DND-41 (cell line): ENCODE measurements at regions not wholly inside any gene's neighbourhood (a gene's known extent, or its start where the extent isn't known, plus 50 kb on each side); places are given as distances from the start of the nearest gene placed in this dataset.

Experiments
- ATAC-seq: fragments of 200-7000 bp; cut with Tn5 transposase; 3 replicates; pipeline ENCODE4 v1.9.1; 2021; ENCODE audit warnings: low read depth; ENCODE audit not compliant: insufficient read depth
- DNase-seq: peaks from one replicate; pipeline ENCODE4 v3.0.0-alpha.2; 2020
- H2AFZ ChIP-seq: 2 replicates; pipeline ENCODE4 v1.6.0; 2012; ENCODE audit warnings: low read depth, low read length
- H3K27ac ChIP-seq: 2 replicates; pipeline ENCODE4 v1.5.1; 2012; ENCODE audit warnings: low read length, inconsistent platforms
- H3K27me3 ChIP-seq: fragments of 200-600 bp; sonication (generic); 2 replicates; pipeline ENCODE4 v1.6.0; 2012; ENCODE audit warnings: low read length, mild to moderate bottlenecking, inconsistent platforms; ENCODE audit not compliant: insufficient read depth, poor library complexity
- H3K36me3 ChIP-seq: 2 replicates; pipeline ENCODE4 v1.5.1; 2012; ENCODE audit warnings: low read length, inconsistent platforms; ENCODE audit not compliant: insufficient read depth
- H3K4me1 ChIP-seq: 2 replicates; pipeline ENCODE4 v1.5.1; 2012; ENCODE audit warnings: mild to moderate bottlenecking, low read length; ENCODE audit not compliant: insufficient read depth
- H3K4me2 ChIP-seq: 2 replicates; pipeline ENCODE4 v1.6.0; 2012; ENCODE audit warnings: mild to moderate bottlenecking, moderate library complexity, low read length, inconsistent platforms; ENCODE audit not compliant: insufficient read depth
- H3K4me3 ChIP-seq, 2 experiments: fragments of 200-600 bp in 1 of 2; shearing (Covaris generic) in 1 of 2; 2 replicates each; pipeline ENCODE4 v1.5.1; 2012 to 2016; ENCODE audit warnings: inconsistent platforms in 2 of 2, low read length in 2 of 2, mild to moderate bottlenecking in 2 of 2, low read depth in 1 of 2, moderate library complexity in 1 of 2
- H3K79me2 ChIP-seq: 2 replicates; pipeline ENCODE4 v1.6.0; 2012; ENCODE audit warnings: low read length, inconsistent platforms; ENCODE audit not compliant: insufficient read depth
- H3K9ac ChIP-seq: 2 replicates; pipeline ENCODE4 v1.6.0; 2012; ENCODE audit warnings: low read depth, mild to moderate bottlenecking, inconsistent platforms, low read length, moderate library complexity
- H3K9me3 ChIP-seq: 2 replicates; pipeline ENCODE4 v1.5.1; 2012; ENCODE audit warnings: low read length, moderate library complexity, mild to moderate bottlenecking, inconsistent platforms; ENCODE audit not compliant: insufficient read depth, severe bottlenecking
- H4K20me1 ChIP-seq: 2 replicates; pipeline ENCODE4 v1.6.0; 2012; ENCODE audit warnings: low read length; ENCODE audit not compliant: insufficient read depth
- EZH2 ChIP-seq: IDR thresholded peaks from 3 replicates; pipeline ENCODE4 v1.6.1; 2012; ENCODE audit warnings: borderline replicate concordance, low read depth, mild to moderate bottlenecking, moderate library complexity, low read length, inconsistent platforms; ENCODE audit not compliant: severe bottlenecking
- TF ChIP-seq, protein P1 (sequence below): IDR thresholded peaks from 2 replicates; pipeline ENCODE4 v1.5.1; 2012; ENCODE audit warnings: borderline replicate concordance, low read length, moderate library complexity, mild to moderate bottlenecking; ENCODE audit not compliant: poor library complexity, severe bottlenecking; ENCODE audit errors: extremely low read depth

- Histone ChIP-seq H3K4me1 (no peaks in the 10 kb centered on the region), H3K9me3 (no peaks in the 10 kb centered on the region), H3K4me2 (no peak overlapping the region), H3K27me3 (no peaks in the 10 kb centered on the region), H2AFZ (no peak overlapping the region), H3K27ac (no peak overlapping the region), H3K4me3 (no peak overlapping the region), H4K20me1 (no peaks in the 10 kb centered on the region), H3K79me2 (no peaks in the 10 kb centered on the region), H3K36me3 (no peaks in the 10 kb centered on the region), H3K9ac (no peak overlapping the region)
- no peak for DNase-seq
- no peak for ATAC-seq
- TF ChIP-seq, protein P1, sequence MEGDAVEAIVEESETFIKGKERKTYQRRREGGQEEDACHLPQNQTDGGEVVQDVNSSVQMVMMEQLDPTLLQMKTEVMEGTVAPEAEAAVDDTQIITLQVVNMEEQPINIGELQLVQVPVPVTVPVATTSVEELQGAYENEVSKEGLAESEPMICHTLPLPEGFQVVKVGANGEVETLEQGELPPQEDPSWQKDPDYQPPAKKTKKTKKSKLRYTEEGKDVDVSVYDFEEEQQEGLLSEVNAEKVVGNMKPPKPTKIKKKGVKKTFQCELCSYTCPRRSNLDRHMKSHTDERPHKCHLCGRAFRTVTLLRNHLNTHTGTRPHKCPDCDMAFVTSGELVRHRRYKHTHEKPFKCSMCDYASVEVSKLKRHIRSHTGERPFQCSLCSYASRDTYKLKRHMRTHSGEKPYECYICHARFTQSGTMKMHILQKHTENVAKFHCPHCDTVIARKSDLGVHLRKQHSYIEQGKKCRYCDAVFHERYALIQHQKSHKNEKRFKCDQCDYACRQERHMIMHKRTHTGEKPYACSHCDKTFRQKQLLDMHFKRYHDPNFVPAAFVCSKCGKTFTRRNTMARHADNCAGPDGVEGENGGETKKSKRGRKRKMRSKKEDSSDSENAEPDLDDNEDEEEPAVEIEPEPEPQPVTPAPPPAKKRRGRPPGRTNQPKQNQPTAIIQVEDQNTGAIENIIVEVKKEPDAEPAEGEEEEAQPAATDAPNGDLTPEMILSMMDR, result peak; percentile 28
- TF ChIP-seq EZH2, result no peak
These were observed 323.9 kb upstream of the ID2 start for GRCh38 chr2:8357738-8358518.

- Histone ChIP-seq H3K4me2 (no peak overlapping the region), H3K36me3 (no peaks in the 10 kb centered on the region), H3K9me3 (no peaks in the 10 kb centered on the region), H3K9ac (no peak overlapping the region), H4K20me1 (no peaks in the 10 kb centered on the region), H3K27ac (no peak overlapping the region), H3K79me2 (no peaks in the 10 kb centered on the region), H3K4me3 (no peak overlapping the region), H3K4me1 (no peaks in the 10 kb centered on the region), H3K27me3 (no peaks in the 10 kb centered on the region), H2AFZ (no peak overlapping the region)
- DNase-seq (no peak), ATAC-seq (no peak)
- TF ChIP-seq, protein P1, result no peak
- TF ChIP-seq EZH2, result no peak
These were observed 319.9 kb upstream of the ID2 start for GRCh38 chr2:8361930-8362329.

GRCh38 chr2:8363161-8363560 lies 318.7 kb upstream of the ID2 start:
- ATAC-seq (no peak), DNase-seq (no peak)
- Histone ChIP-seq H3K9ac (no peak overlapping the region), H3K4me3 (no peak overlapping the region), H2AFZ (no peak overlapping the region), H3K4me2 (no peak overlapping the region), H3K27ac (no peak overlapping the region), H3K4me1 (no peaks in the 10 kb centered on the region), H4K20me1 (no peaks in the 10 kb centered on the region), H3K36me3 (no peaks in the 10 kb centered on the region), H3K27me3 (no peaks in the 10 kb centered on the region), H3K9me3 (no peaks in the 10 kb centered on the region), H3K79me2 (no peaks in the 10 kb centered on the region)
- TF ChIP-seq, protein P1, result no peak
- no peak for TF ChIP-seq EZH2
